Naive thymus-derived CD4-positive, alpha-beta T cell (primary cell): ENCODE measurements at regions not wholly inside any gene's neighbourhood (a gene's known extent, or its start where the extent isn't known, plus 50 kb on each side); places are given as distances from the start of the nearest gene placed in this dataset.
"Not testable (repeated sequence)": the region's sequence is repeated elsewhere in the genome, so short reads cannot be mapped to it uniquely, and the experiment has no call there.

Experiments used
- ATAC-seq: fragments of 150-1000 bp; cut with Tn5 transposase; 2 replicates; pipeline ENCODE4 v1.10.0; 2021; ENCODE audit warnings: mild to moderate bottlenecking, moderate library complexity
- CTCF ChIA-PET: fragments of 350-600 bp; sonication (Branson Sonifier 250); formaldehyde crosslinking; loops from one replicate; lab custom pipeline; 2021; ENCODE audit warnings: antibody characterized with exemption; lab: Charles Lee
- POLR2A ChIA-PET: fragments of 350-600 bp; sonication (Branson Sonifier 250); formaldehyde crosslinking; loops from one replicate; lab custom pipeline; 2021; ENCODE audit warnings: antibody characterized with exemption, inconsistent platforms; lab: Charles Lee
- DNase-seq, 9 donors: peaks; one replicate each; pipeline versions ENCODE4 v3.0.0 to v3.0.0-alpha.2; 2020 to 2022; ENCODE audit warnings: mixed read lengths in 1 of 9
- H3K27ac ChIP-seq: one replicate; pipeline ENCODE4 v1.7.0; 2013; ENCODE audit warnings: mild to moderate bottlenecking, low read depth, low read length, moderate library complexity
- H3K27me3 ChIP-seq, 2 donors: one replicate each; pipeline ENCODE4 v1.7.0; 2013; ENCODE audit warnings: low read length in 2 of 2, mild to moderate bottlenecking in 2 of 2, moderate library complexity in 2 of 2; ENCODE audit not compliant: control insufficient read depth in 2 of 2, insufficient read depth in 2 of 2
- H3K36me3 ChIP-seq, 3 experiments: 1 replicate in 2 of 3; 2 replicates in 1 of 3; pipeline ENCODE4 v1.7.0; 2013; ENCODE audit warnings: low read length in 3 of 3, mild to moderate bottlenecking in 3 of 3, moderate library complexity in 1 of 3; ENCODE audit not compliant: insufficient read depth in 3 of 3, control insufficient read depth in 2 of 3
- H3K4me1 ChIP-seq, 2 donors: one replicate each; pipeline ENCODE4 v1.7.0; 2013; ENCODE audit warnings: low read length in 2 of 2, mild to moderate bottlenecking in 2 of 2, moderate library complexity in 1 of 2; ENCODE audit not compliant: control insufficient read depth in 2 of 2, insufficient read depth in 2 of 2
- H3K4me3 ChIP-seq: 2 replicates; pipeline ENCODE4 v1.7.0; 2013; ENCODE audit warnings: mild to moderate bottlenecking, low read length
- H3K9me3 ChIP-seq, 3 experiments: 1 replicate in 2 of 3; 2 replicates in 1 of 3; pipeline ENCODE4 v1.7.0; 2013; ENCODE audit warnings: low read length in 3 of 3; ENCODE audit not compliant: control insufficient read depth in 2 of 3
- H3K27ac Mint-ChIP-seq, 9 donors: one replicate each; pipeline ENCODE4 v1.8.0; 2020 to 2022; ENCODE audit warnings: mixed read lengths in 9 of 9, mild to moderate bottlenecking in 8 of 9, moderate library complexity in 5 of 9, inconsistent platforms in 2 of 9
- H3K27me3 Mint-ChIP-seq, 5 donors: one replicate each; pipeline ENCODE4 v1.8.0; 2021 to 2022; ENCODE audit warnings: mixed read lengths in 5 of 5, mild to moderate bottlenecking in 1 of 5
- H3K36me3 Mint-ChIP-seq, 5 donors: one replicate each; pipeline ENCODE4 v1.8.0; 2020 to 2022; ENCODE audit warnings: mixed read lengths in 5 of 5, mild to moderate bottlenecking in 3 of 5, inconsistent platforms in 1 of 5
- H3K4me1 Mint-ChIP-seq, 7 donors: one replicate each; pipeline ENCODE4 v1.8.0; 2020 to 2022; ENCODE audit warnings: mixed read lengths in 7 of 7, mild to moderate bottlenecking in 3 of 7, inconsistent platforms in 1 of 7
- H3K4me3 Mint-ChIP-seq, 10 donors: one replicate each; pipeline ENCODE4 v1.8.0; 2020 to 2022; ENCODE audit warnings: mild to moderate bottlenecking in 10 of 10, mixed read lengths in 10 of 10, moderate library complexity in 6 of 10, inconsistent platforms in 2 of 10
- H3K9me3 Mint-ChIP-seq, 11 donors: one replicate each; pipeline ENCODE4 v1.8.0; 2020 to 2022; ENCODE audit warnings: mixed read lengths in 11 of 11, mild to moderate bottlenecking in 4 of 11, inconsistent platforms in 1 of 11, moderate library complexity in 1 of 11
- intact Hi-C, 2 donors: fragments of 100-400 bp; cut with micrococcal nuclease; formaldehyde crosslinking; loops; one replicate each; pipeline ENCODE4 v1.15.1; 2023

DNA sequence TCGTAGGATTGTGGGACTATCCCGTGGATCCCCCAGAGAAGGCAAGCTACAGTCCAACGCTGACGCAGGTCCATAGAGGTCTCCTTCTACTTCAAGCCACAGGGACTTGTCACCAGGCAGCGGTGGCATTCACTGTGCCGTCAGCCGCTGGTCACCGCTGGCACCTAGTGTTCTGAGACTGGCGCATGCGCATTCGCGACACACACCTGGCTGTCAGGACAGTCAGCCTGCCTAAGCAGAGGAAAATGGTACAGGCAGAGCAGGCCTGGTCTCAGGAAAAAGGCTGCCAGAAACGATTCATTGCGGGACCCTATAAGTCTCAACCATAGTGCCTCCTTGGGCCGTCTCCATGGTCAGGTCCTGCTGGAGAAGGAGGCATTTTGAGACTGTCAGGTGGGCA, 138.0 kb upstream of the WSB1 start:
- Mint-ChIP-seq H3K27me3 (no peaks in the 10 kb centered on the region), H3K36me3 (no peaks in the 10 kb centered on the region), H3K4me3 (no peak overlapping the region), H3K27ac (no peak overlapping the region), H3K9me3 (peaks cover 0 to 10% (median 0%) of the 10 kb centered on the region in 11 donors), H3K4me1 (no peaks in the 10 kb centered on the region)
- Histone ChIP-seq H3K4me1 (no peaks in the 10 kb centered on the region), H3K4me3 (no peak overlapping the region), H3K27me3 (no peaks in the 10 kb centered on the region), H3K27ac (no peak overlapping the region), H3K9me3 (no peaks in the 10 kb centered on the region), H3K36me3 (no peaks in the 10 kb centered on the region)
- no peak for ATAC-seq
- intact Hi-C loops, result no loop called here
- POLR2A ChIA-PET, result no interaction called here
- CTCF ChIA-PET, result no interaction called here
- no peak for DNase-seq

DNA sequence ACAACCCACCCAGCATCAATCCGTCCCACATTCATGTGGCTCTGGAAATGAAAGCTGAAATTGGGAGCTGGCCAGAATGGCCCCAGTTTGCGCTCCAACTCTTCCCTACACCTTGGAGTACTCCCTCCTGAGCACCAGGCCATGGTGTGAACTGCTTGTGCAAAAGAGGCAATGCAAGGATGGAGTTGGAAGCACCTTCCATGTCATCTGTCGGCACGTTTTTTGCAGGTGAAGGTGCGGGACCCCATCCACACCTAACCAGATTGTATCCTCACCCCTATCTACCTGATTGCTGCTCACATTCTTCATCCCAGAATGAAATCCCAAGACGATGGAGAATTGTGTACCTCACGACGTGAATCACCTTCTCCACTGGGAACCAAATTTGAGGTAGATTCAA, 136.6 kb upstream of the WSB1 start:
- intact Hi-C loops, result no loop called here
- H3K9me3 ChIP-seq, result no peaks in the 10 kb centered on the region
- H3K4me1 ChIP-seq, result no peaks in the 10 kb centered on the region
- Mint-ChIP-seq H3K27ac (no peak overlapping the region), H3K27me3 (no peaks in the 10 kb centered on the region), H3K4me3 (no peak overlapping the region), H3K9me3 (peaks cover 0 to 10% (median 0%) of the 10 kb centered on the region in 11 donors), H3K4me1 (no peaks in the 10 kb centered on the region), H3K36me3 (no peaks in the 10 kb centered on the region)
- H3K27me3 ChIP-seq, result no peaks in the 10 kb centered on the region
- no peak for DNase-seq
- POLR2A ChIA-PET, result no interaction called here
- CTCF ChIA-PET, result no interaction called here
- no peak overlapping the region for H3K27ac ChIP-seq
- ATAC-seq, result no peak
- H3K4me3 ChIP-seq, result no peak overlapping the region
- no peaks in the 10 kb centered on the region for H3K36me3 ChIP-seq

DNA sequence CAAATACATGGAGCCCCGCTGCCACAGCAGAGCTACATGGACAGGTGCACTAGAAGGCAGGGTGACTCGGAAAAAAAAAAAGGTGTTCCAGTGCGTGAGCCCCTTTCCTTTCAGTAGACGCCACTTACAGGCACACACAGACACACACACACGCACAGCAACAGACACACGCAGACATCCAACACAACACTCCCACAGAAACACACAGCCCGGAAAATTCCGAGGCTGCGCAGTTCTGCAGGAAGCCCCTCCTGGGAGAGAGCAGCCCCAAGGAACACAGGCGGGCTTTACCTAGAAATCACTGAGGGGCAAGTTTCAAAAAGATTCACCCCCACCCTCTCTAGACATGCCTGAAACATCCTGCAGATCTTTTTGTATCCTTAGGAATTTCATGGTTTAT, 136.0 kb upstream of the WSB1 start:
- DNase-seq (no peak), ATAC-seq (no peak)
- no peaks in the 10 kb centered on the region for H3K4me1 ChIP-seq
- peaks cover 0 to 10% (median 0%) of the 10 kb centered on the region in 11 donors for H3K9me3 Mint-ChIP-seq
- H3K27ac ChIP-seq, result no peak overlapping the region
- no peaks in the 10 kb centered on the region for H3K36me3 Mint-ChIP-seq
- H3K4me3 Mint-ChIP-seq, result no peak overlapping the region
- no peak overlapping the region for H3K4me3 ChIP-seq
- no peaks in the 10 kb centered on the region for H3K36me3 ChIP-seq
- ChIA-PET CTCF (no interaction called here), POLR2A (no interaction called here)
- H3K27ac Mint-ChIP-seq, result no peak overlapping the region
- no peaks in the 10 kb centered on the region for H3K9me3 ChIP-seq
- no peaks in the 10 kb centered on the region for H3K27me3 ChIP-seq
- H3K27me3 Mint-ChIP-seq, result no peaks in the 10 kb centered on the region
- no peaks in the 10 kb centered on the region for H3K4me1 Mint-ChIP-seq
- intact Hi-C loops, result no loop called here

DNA sequence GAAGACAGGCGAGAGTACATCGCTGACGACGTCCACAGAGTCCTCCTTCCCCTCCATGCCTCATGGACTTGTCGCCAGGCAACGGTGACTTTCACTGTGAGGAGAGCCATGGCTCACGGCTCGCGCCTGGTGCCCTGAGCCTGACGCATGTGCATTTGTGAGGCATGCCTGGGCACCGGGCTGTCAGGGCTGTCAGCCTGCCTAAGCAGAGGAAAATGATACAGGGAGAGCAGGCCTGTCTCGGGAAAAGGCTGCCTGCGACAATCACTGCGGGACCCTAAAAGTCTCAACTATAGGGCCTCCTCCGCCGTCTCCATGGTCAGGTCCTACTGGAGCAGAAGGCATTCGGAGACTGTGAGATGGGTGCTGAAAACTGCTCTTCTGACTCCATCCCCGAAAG, 135.5 kb upstream of the WSB1 start:
- intact Hi-C loops, result no loop called here
- no peaks in the 10 kb centered on the region for H3K27me3 ChIP-seq
- no peak overlapping the region for H3K4me3 ChIP-seq
- no peaks in the 10 kb centered on the region for H3K4me1 ChIP-seq
- ChIA-PET CTCF (no interaction called here), POLR2A (no interaction called here)
- H3K36me3 ChIP-seq, result no peaks in the 10 kb centered on the region
- Mint-ChIP-seq H3K27me3 (no peaks in the 10 kb centered on the region), H3K9me3 (peaks cover 0 to 10% (median 0%) of the 10 kb centered on the region in 11 donors), H3K36me3 (no peaks in the 10 kb centered on the region), H3K4me1 (no peaks in the 10 kb centered on the region), H3K27ac (no peak overlapping the region), H3K4me3 (no peak overlapping the region)
- H3K9me3 ChIP-seq, result no peaks in the 10 kb centered on the region
- ATAC-seq (no peak), DNase-seq (no peak)
- H3K27ac ChIP-seq, result no peak overlapping the region

DNA sequence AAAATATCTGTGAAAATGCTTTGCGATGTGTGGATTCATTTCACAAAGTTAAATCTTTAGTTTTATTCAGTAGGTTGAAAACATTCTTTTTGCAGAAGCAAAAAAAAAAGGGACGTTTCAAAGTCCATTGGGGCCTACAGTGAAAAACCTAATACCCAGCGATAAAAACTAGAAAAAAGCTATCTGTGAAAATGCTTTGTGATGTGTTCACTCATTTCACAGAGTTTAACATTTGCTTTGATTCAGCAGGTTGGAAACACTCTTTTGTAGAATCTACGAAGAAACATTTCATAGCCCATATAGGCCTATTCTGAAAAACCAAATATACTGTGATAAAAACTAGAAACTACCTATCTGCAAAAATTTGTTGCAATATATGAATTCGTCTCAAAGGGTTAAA, 113.6 kb upstream of the WSB1 start:
- Histone ChIP-seq H3K27ac (no peak overlapping the region), H3K4me1 (no peaks in the 10 kb centered on the region), H3K9me3 (no peaks in the 10 kb centered on the region), H3K27me3 (no peaks in the 10 kb centered on the region), H3K4me3 (no peak overlapping the region), H3K36me3 (no peaks in the 10 kb centered on the region)
- Mint-ChIP-seq H3K27me3 (no peaks in the 10 kb centered on the region), H3K36me3 (peaks cover 0 to 13% (median 5%) of the 10 kb centered on the region in 5 donors), H3K4me1 (peaks cover 0 to 5% (median 0%) of the 10 kb centered on the region in 7 donors), H3K9me3 (peaks cover 6 to 49% (median 12%) of the 10 kb centered on the region in 11 donors), H3K27ac (no peak overlapping the region), H3K4me3 (no peak overlapping the region)
- intact Hi-C loops, result no loop called here
- DNase-seq, result no peak
- CTCF ChIA-PET, result no interaction called here
- POLR2A ChIA-PET, result no interaction called here
- no peak for ATAC-seq

DNA sequence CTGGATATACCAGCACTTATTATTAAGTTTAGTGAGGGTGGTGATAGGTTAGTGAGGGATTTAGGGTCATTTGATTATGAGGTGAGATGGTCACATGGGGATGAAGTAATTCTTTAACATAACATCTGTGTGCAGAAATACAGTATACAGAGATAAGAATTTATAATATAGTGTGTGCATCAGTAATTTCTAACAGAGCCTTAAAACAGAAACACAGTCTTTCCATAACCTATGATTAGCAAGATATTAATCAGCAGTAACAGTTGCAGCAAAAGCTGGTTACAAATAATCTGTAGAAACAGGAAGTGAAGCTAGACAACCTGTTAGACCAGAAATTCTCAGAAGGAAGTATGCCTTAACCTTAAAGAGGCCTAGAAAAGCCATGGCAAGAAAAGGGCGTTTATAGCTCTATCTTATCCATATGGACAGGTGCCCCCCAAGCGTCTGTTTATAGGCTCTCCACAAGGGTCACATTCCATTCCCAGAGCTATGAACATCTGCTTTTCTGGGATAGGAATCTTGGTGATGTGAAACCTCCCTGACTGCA, 112.5 kb upstream of the WSB1 start:
- H3K4me3 Mint-ChIP-seq, H3K9me3 ChIP-seq, H3K27me3 Mint-ChIP-seq, CTCF ChIA-PET, DNase-seq, intact Hi-C loops, H3K4me1 ChIP-seq, H3K36me3 ChIP-seq, H3K27me3 ChIP-seq, H3K27ac Mint-ChIP-seq, H3K4me1 Mint-ChIP-seq, H3K27ac ChIP-seq, ATAC-seq, POLR2A ChIA-PET, H3K4me3 ChIP-seq: not testable (repeated sequence)
- Mint-ChIP-seq H3K36me3 (peaks cover 0 to 13% (median 5%) of the 10 kb centered on the region in 5 donors), H3K9me3 (peaks cover 6 to 55% (median 16%) of the 10 kb centered on the region in 11 donors)

DNA sequence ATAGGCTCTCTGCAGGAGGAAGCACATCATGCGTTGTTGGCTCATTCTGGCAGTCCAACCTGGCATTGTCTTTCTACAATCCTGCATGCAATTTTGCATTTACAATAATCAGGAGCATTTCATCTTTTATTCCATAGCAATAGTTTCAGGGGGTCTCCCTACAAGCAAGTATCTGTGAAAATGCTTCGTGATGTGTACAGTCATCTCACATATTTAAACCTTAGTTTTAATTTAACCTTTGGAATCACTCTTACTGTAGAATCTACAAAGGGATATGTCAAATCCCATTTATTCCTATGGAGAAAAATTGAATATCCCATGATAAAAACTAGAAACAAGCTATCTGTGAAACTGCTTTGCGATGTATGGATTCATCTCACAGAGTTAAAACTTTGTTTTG, 112.0 kb upstream of the WSB1 start:
- H3K9me3 Mint-ChIP-seq, result peaks cover 6 to 55% (median 16%) of the 10 kb centered on the region in 11 donors
- intact Hi-C loops, result no loop called here

More for the DNA sequence above, 112.0 kb upstream of the WSB1 start:
- no peaks in the 10 kb centered on the region for H3K36me3 ChIP-seq
- Mint-ChIP-seq H3K4me3 (no peak overlapping the region), H3K36me3 (peaks cover 0 to 13% (median 5%) of the 10 kb centered on the region in 5 donors), H3K27me3 (peaks cover 0 to 4% (median 0%) of the 10 kb centered on the region in 5 donors), H3K27ac (no peak overlapping the region), H3K4me1 (peaks cover 0 to 5% (median 0%) of the 10 kb centered on the region in 7 donors)
- POLR2A ChIA-PET, result no interaction called here
- DNase-seq (no peak), ATAC-seq (no peak)
- no peak overlapping the region for H3K4me3 ChIP-seq
- CTCF ChIA-PET, result no interaction called here
- H3K4me1 ChIP-seq, result no peaks in the 10 kb centered on the region
- no peaks in the 10 kb centered on the region for H3K27me3 ChIP-seq
- no peaks in the 10 kb centered on the region for H3K9me3 ChIP-seq
- H3K27ac ChIP-seq, result no peak overlapping the region
